Neural cell (in vitro differentiated cells): ENCODE measurements at regions not wholly inside any gene's neighbourhood (a gene's known extent, or its start where the extent isn't known, plus 50 kb on each side); places are given as distances from the start of the nearest gene placed in this dataset.

Experiments used
- H2AFZ ChIP-seq: fragments of 200-600, 300-800 bp; sonication (generic), shearing (Covaris generic); 2 replicates; pipeline ENCODE4 v1.6.0; 2014; ENCODE audit warnings: low read depth, mild to moderate bottlenecking, antibody characterized with exemption, low read length, moderate library complexity
- H3F3A ChIP-seq: fragments of 200-600 bp; shearing (Covaris generic); 2 replicates; pipeline ENCODE4 v1.6.1; 2016; ENCODE audit warnings: mild to moderate bottlenecking, moderate library complexity, mixed read lengths, antibody characterized with exemption, low read length; ENCODE audit not compliant: insufficient read depth, poor library complexity, severe bottlenecking
- H3K27ac ChIP-seq: fragments of 200-600, 300-800 bp; sonication (generic), shearing (Covaris generic); 2 replicates; pipeline ENCODE4 v1.5.1; 2014; ENCODE audit warnings: mild to moderate bottlenecking, low read length, moderate library complexity
- H3K27me3 ChIP-seq: fragments of 300-800, 200-600 bp; sonication (generic), shearing (Covaris generic); 2 replicates; pipeline ENCODE4 v1.6.0; 2014; ENCODE audit warnings: mild to moderate bottlenecking, low read depth, low read length, moderate library complexity; ENCODE audit not compliant: insufficient read depth
- H3K36me3 ChIP-seq: fragments of 300-800, 200-600 bp; sonication (generic), shearing (Covaris generic); 2 replicates; pipeline ENCODE4 v1.5.1; 2014; ENCODE audit warnings: mild to moderate bottlenecking, antibody characterized with exemption, low read length, moderate library complexity; ENCODE audit not compliant: insufficient read depth
- H3K4me2 ChIP-seq: fragments of 300-800, 200-600 bp; sonication (generic), shearing (Covaris generic); 2 replicates; pipeline ENCODE4 v1.6.0; 2014; ENCODE audit warnings: mild to moderate bottlenecking, low read length
- H3K4me3 ChIP-seq: fragments of 300-800, 200-600 bp; sonication (generic), shearing (Covaris generic); 2 replicates; pipeline ENCODE4 v1.5.1; 2014; ENCODE audit warnings: mild to moderate bottlenecking, low read length, moderate library complexity
- H3K79me2 ChIP-seq: fragments of 200-600 bp; shearing (Covaris generic); replicated peaks from 2 replicates; pipeline ENCODE4 v1.6.0; 2014; ENCODE audit warnings: mild to moderate bottlenecking, low read length, moderate library complexity; ENCODE audit not compliant: insufficient read depth
- H3K9ac ChIP-seq: fragments of 300-800, 200-600 bp; sonication (generic), shearing (Covaris generic); 2 replicates; pipeline ENCODE4 v1.6.1; 2016; ENCODE audit warnings: mild to moderate bottlenecking, low read length, mixed read lengths
- H3K9me2 ChIP-seq: fragments of 200-600 bp; shearing (Covaris generic); 2 replicates; pipeline ENCODE4 v1.6.1; 2016; ENCODE audit warnings: mild to moderate bottlenecking, low read length, mixed read lengths; ENCODE audit not compliant: insufficient read depth
- H3K9me3 ChIP-seq: fragments of 200-600, 300-800 bp; sonication (generic), shearing (Covaris generic); 2 replicates; pipeline ENCODE4 v1.6.1; 2016; ENCODE audit warnings: mild to moderate bottlenecking, mixed run types, low read length, moderate library complexity, mixed read lengths
- H4K20me1 ChIP-seq: fragments of 200-600 bp; shearing (Covaris generic); 2 replicates; pipeline ENCODE4 v1.6.1; 2016; ENCODE audit warnings: mild to moderate bottlenecking, mixed run types; ENCODE audit not compliant: insufficient read depth
- CTCF ChIP-seq: fragments of 450-650 bp; IDR thresholded peaks from 2 replicates; pipeline ENCODE4 v1.5.1; 2014; ENCODE audit warnings: antibody characterized with exemption, mild to moderate bottlenecking, moderate library complexity; ENCODE audit not compliant: poor library complexity, severe bottlenecking
- EP300 ChIP-seq: fragments of 450-650 bp; conservative IDR thresholded peaks from 2 replicates; pipeline ENCODE4 v1.6.1; 2014; ENCODE audit warnings: antibody characterized with exemption, mild to moderate bottlenecking, moderate library complexity; ENCODE audit not compliant: poor library complexity, severe bottlenecking
- EZH2 ChIP-seq: fragments of 200-600, 300-800 bp; shearing (Covaris generic), sonication (generic); IDR thresholded peaks from 2 replicates; pipeline ENCODE4 v1.6.1; 2014; ENCODE audit warnings: antibody characterized with exemption, low read length, borderline replicate concordance, mild to moderate bottlenecking; ENCODE audit not compliant: insufficient read depth, poor library complexity, severe bottlenecking
- MXI1 ChIP-seq: fragments of 450-650 bp; conservative IDR thresholded peaks from 2 replicates; pipeline ENCODE4 v1.6.1; 2014; ENCODE audit warnings: antibody characterized with exemption, mild to moderate bottlenecking; ENCODE audit not compliant: poor library complexity, severe bottlenecking
- POLR2AphosphoS5 ChIP-seq: IDR thresholded peaks from 2 replicates; pipeline ENCODE4 v1.6.1; 2012
- RAD21 ChIP-seq: fragments of 450-650 bp; conservative IDR thresholded peaks from 2 replicates; pipeline ENCODE4 v1.6.1; 2014; ENCODE audit warnings: antibody characterized with exemption, mild to moderate bottlenecking, moderate library complexity
- REST ChIP-seq: IDR thresholded peaks from 2 replicates; pipeline ENCODE4 v1.6.1; 2012; ENCODE audit warnings: borderline replicate concordance
- SMC3 ChIP-seq: fragments of 450-650 bp; conservative IDR thresholded peaks from 2 replicates; pipeline ENCODE4 v1.6.1; 2014; ENCODE audit warnings: antibody characterized with exemption, mild to moderate bottlenecking, moderate library complexity; ENCODE audit not compliant: poor library complexity
- TAF1 ChIP-seq: IDR thresholded peaks from 2 replicates; pipeline ENCODE4 v1.6.1; 2012; ENCODE audit warnings: low read depth

- no peak for TF ChIP-seq EZH2
- TF ChIP-seq TAF1: no peak
- no peak for TF ChIP-seq MXI1
- no peak for TF ChIP-seq POLR2AphosphoS5
- no peak for TF ChIP-seq CTCF
- TF ChIP-seq REST: no peak
- no peak for TF ChIP-seq RAD21
- Histone ChIP-seq H3K27me3 (no peaks in the 10 kb centered on the region), H3K27ac (no peak overlapping the region), H2AFZ (no peak overlapping the region), H3K36me3 (no peaks in the 10 kb centered on the region), H3F3A (no peaks in the 10 kb centered on the region), H3K9me3 (no peaks in the 10 kb centered on the region), H3K9ac (no peak overlapping the region), H4K20me1 (no peaks in the 10 kb centered on the region), H3K9me2 (no peaks in the 10 kb centered on the region), H3K4me3 (no peak overlapping the region), H3K4me2 (no peak overlapping the region), H3K79me2 (no peaks in the 10 kb centered on the region)
These were observed 217.6 kb upstream of the SPRED2 start for GRCh38 chr2:65649811-65650589.

GRCh38 chr2:65647249-65647842, 214.9 kb upstream of the SPRED2 start:
- H3F3A ChIP-seq: no peaks in the 10 kb centered on the region
- no peaks in the 10 kb centered on the region for H4K20me1 ChIP-seq
- TF ChIP-seq MXI1 (no peak), RAD21 (no peak), TAF1 (no peak), CTCF (no peak), EP300 (no peak), SMC3 (no peak), REST (no peak), POLR2AphosphoS5 (no peak), EZH2 (no peak)

More at GRCh38 chr2:65647249-65647842, 214.9 kb upstream of the SPRED2 start:
- H3K4me3 ChIP-seq: no peak overlapping the region
- H3K27me3 ChIP-seq: no peaks in the 10 kb centered on the region
- H3K27ac ChIP-seq: peak overlapping the region; percentile 67
- H3K79me2 ChIP-seq: no peaks in the 10 kb centered on the region
- H2AFZ ChIP-seq: no peak overlapping the region
- no peak overlapping the region for H3K4me2 ChIP-seq
- no peaks in the 10 kb centered on the region for H3K9me3 ChIP-seq
- no peaks in the 10 kb centered on the region for H3K36me3 ChIP-seq
- no peaks in the 10 kb centered on the region for H3K9me2 ChIP-seq
- no peak overlapping the region for H3K9ac ChIP-seq
